HUES48 (cell line): ENCODE measurements at regions not wholly inside any gene's neighbourhood (a gene's known extent, or its start where the extent isn't known, plus 50 kb on each side); places are given as distances from the start of the nearest gene placed in this dataset.

Experiments used
- H3K27ac ChIP-seq: one replicate; pipeline ENCODE4 v1.7.0; 2013; ENCODE audit warnings: low read depth, low read length, inconsistent platforms
- H3K27me3 ChIP-seq: 2 replicates; pipeline ENCODE4 v1.6.1; 2013; ENCODE audit warnings: mild to moderate bottlenecking, low read length; ENCODE audit not compliant: control insufficient read depth, insufficient read depth
- H3K36me3 ChIP-seq: 2 replicates; pipeline ENCODE4 v1.6.1; 2013; ENCODE audit warnings: low read length; ENCODE audit not compliant: control insufficient read depth, insufficient read depth
- H3K4me1 ChIP-seq: 2 replicates; pipeline ENCODE4 v1.6.1; 2013; ENCODE audit warnings: mild to moderate bottlenecking, low read length; ENCODE audit not compliant: control insufficient read depth, insufficient read depth
- H3K4me3 ChIP-seq: 2 replicates; pipeline ENCODE4 v1.5.1; 2013; ENCODE audit warnings: mild to moderate bottlenecking, low read depth, low read length
- H3K9ac ChIP-seq: 2 replicates; pipeline ENCODE4 v1.6.1; 2013; ENCODE audit warnings: mild to moderate bottlenecking, low read depth, low read length, moderate library complexity
- H3K9me3 ChIP-seq: 2 replicates; pipeline ENCODE4 v1.6.1; 2013; ENCODE audit warnings: low read length; ENCODE audit not compliant: control insufficient read depth, insufficient read depth

- H3K27me3 ChIP-seq, result no peaks in the 10 kb centered on the region
- no peak overlapping the region for H3K4me3 ChIP-seq
- no peaks in the 10 kb centered on the region for H3K4me1 ChIP-seq
- no peaks in the 10 kb centered on the region for H3K36me3 ChIP-seq
- H3K27ac ChIP-seq, result no peak overlapping the region
- H3K9me3 ChIP-seq, result no peaks in the 10 kb centered on the region
- no peak overlapping the region for H3K9ac ChIP-seq
Observed at GRCh38 chr18:9008709-9009635, 93.5 kb upstream of the NDUFV2 start.

DNA sequence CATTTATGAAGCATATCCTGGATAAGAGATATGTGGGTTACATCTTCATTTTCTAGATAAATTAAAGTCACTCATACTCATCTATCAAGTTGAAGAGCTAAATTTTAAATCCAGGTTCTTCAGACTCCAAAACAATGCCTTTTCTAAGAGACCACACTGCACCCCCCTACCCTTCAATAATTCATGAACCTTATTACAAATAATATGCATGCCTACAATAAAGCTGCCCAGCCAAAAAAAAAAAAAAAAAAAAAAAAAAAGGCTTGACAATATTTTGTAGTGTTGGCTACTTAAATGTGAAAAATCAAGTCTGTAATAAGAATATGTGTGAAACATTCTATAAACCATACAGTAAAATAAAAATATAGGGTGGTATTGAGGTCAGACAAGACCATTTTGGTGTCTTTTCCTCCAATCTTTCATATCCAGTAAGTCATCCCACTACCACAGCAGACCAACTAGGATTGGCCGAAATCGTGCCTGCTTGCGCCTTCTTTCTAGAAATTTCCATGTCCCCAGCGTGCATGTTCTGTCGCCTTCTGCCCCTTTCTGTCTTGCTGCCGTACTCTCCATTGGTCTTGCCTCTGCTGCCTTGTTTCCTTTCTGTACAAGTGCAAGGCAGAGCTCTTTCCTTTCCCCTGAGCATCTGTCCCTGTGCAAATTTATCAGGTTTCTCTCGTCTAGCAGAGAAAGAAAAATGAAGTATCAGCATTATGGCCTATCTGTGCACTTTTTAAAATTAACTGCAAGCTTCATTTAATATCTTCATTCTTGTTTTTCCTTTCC lies 92.6 kb upstream of the NDUFV2 start:
- Histone ChIP-seq H3K9me3 (no peaks in the 10 kb centered on the region), H3K36me3 (no peaks in the 10 kb centered on the region), H3K4me3 (no peak overlapping the region), H3K4me1 (no peaks in the 10 kb centered on the region), H3K27ac (no peak overlapping the region), H3K27me3 (no peaks in the 10 kb centered on the region), H3K9ac (no peak overlapping the region)

- H3K4me3 ChIP-seq, result no peak overlapping the region
- peaks cover under 1% of the 10 kb centered on the region; the same call in 1 of the 2 replicates for H3K4me1 ChIP-seq
- no peak overlapping the region for H3K27ac ChIP-seq
- no peak overlapping the region for H3K9ac ChIP-seq
- H3K27me3 ChIP-seq, result no peaks in the 10 kb centered on the region
- H3K36me3 ChIP-seq, result no peaks in the 10 kb centered on the region
- no peaks in the 10 kb centered on the region for H3K9me3 ChIP-seq
Observed at GRCh38 chr18:9011431-9011830, 91.1 kb upstream of the NDUFV2 start.

DNA sequence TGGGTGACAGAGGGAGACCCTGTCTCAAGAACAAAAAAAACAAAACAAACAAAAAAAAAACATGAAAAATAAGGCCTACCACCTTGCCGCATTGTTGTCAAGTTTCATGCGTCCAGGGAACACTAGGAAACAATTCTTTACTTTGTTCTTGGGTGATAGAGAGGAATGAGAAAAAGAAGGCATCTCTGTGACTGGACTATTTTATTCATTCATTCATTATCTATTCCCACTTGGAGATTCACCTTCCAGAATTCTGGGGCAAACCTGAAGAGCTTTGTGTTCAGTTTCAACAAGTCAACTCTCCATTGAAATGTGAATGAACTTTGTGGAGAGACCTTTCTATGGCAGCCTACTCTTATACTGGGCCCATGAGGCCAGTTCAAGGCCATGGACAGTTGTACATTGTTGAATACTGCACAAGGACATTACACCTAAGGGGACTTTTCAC lies 88.5 kb upstream of the NDUFV2 start:
- Histone ChIP-seq H3K27ac (no peak overlapping the region), H3K36me3 (no peaks in the 10 kb centered on the region), H3K27me3 (no peaks in the 10 kb centered on the region), H3K4me3 (no peak overlapping the region), H3K4me1 (peaks cover 14% of the 10 kb centered on the region), H3K9ac (no peak overlapping the region), H3K9me3 (no peaks in the 10 kb centered on the region)

DNA sequence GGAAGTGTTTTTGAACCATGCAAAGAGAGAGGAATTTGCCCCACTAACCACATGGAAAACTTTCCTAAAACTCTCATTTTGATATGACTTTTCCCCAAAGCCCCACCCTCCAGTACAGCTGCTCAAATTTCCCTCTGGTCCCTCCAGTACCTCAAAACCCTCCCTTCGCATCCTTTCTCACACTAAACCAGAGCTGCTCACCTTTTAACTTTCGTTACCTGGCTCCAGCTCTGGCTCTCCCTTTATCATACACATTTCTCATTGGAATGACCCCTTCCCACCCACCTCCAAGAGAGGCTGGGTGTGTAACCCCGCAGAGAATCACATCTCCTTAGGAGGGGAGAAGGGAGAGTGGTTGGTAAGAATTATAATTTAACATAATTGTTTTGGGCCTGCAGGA lies 86.8 kb upstream of the NDUFV2 start:
- Histone ChIP-seq H3K4me1 (peaks cover 14% of the 10 kb centered on the region), H3K27ac (no peak overlapping the region), H3K27me3 (no peaks in the 10 kb centered on the region)

GRCh38 chr18:9016633-9017166 lies 85.8 kb upstream of the NDUFV2 start:
- no peaks in the 10 kb centered on the region for H3K27me3 ChIP-seq
- no peaks in the 10 kb centered on the region for H3K36me3 ChIP-seq
- peak overlapping the region; percentile 81 for H3K27ac ChIP-seq
- H3K4me3 ChIP-seq, result no peak overlapping the region
- H3K4me1 ChIP-seq, result peaks cover 14% of the 10 kb centered on the region
- H3K9me3 ChIP-seq, result no peaks in the 10 kb centered on the region
- H3K9ac ChIP-seq, result peak overlapping the region; percentile 41; the same call in 1 of the 2 replicates

More for the DNA sequence above, 86.8 kb upstream of the NDUFV2 start:
- Histone ChIP-seq H3K4me3 (no peak overlapping the region), H3K36me3 (no peaks in the 10 kb centered on the region), H3K9ac (no peak overlapping the region), H3K9me3 (no peaks in the 10 kb centered on the region)

- Histone ChIP-seq H3K36me3 (no peaks in the 10 kb centered on the region), H3K27ac (peak overlapping the region; percentile 81), H3K9me3 (no peaks in the 10 kb centered on the region), H3K4me3 (no peak overlapping the region), H3K9ac (peak overlapping the region; percentile 41), H3K27me3 (no peaks in the 10 kb centered on the region), H3K4me1 (peaks cover 16% of the 10 kb centered on the region)
Observed at GRCh38 chr18:9017167-9017904, 85.2 kb upstream of the NDUFV2 start.

DNA sequence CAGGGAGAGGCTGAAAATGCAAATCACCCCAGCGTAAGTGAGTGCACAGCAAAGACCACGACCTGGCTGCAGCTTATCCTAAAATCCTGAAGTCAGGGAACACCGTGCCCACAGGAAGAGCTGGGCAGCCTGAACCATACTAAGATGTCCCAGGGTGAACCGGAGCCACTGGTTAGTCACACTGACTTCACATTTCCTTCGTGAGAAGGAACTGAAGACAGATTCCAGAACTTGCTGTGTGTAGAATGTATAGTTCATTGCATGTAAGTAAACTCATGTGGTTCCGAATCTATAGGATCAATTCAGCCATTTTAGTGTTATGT lies 84.6 kb upstream of the NDUFV2 start:
- Histone ChIP-seq H3K27ac (peak overlapping the region; percentile 81), H3K4me1 (peaks cover 22% of the 10 kb centered on the region), H3K36me3 (no peaks in the 10 kb centered on the region), H3K9ac (no peak overlapping the region), H3K4me3 (no peak overlapping the region), H3K27me3 (no peaks in the 10 kb centered on the region), H3K9me3 (no peaks in the 10 kb centered on the region)

DNA sequence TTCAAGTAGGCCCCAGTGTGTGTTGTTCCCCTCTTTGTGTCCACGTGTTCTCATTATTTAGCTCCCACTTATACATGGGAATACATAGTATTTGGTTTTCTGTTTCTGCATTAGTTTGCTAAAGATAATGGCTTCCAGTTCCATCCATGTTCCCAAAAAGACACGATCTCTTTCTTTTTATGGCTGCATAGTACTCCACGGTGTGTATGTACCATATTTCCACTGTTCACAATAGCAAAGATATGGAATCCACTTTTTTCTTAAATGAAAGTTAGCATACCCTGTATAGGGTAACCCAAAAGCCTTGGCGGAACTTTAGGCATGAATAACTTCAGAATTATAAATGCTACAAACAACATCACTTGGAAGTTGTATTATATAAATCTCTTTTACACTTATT lies 83.4 kb upstream of the NDUFV2 start:
- no peaks in the 10 kb centered on the region for H3K27me3 ChIP-seq
- H3K4me1 ChIP-seq, result peaks cover 23% of the 10 kb centered on the region
- H3K36me3 ChIP-seq, result no peaks in the 10 kb centered on the region
- no peaks in the 10 kb centered on the region for H3K9me3 ChIP-seq
- no peak overlapping the region for H3K9ac ChIP-seq
- H3K4me3 ChIP-seq, result no peak overlapping the region
- no peak overlapping the region for H3K27ac ChIP-seq

- no peak overlapping the region for H3K27ac ChIP-seq
- H3K36me3 ChIP-seq, result no peaks in the 10 kb centered on the region
- peaks cover 23% of the 10 kb centered on the region for H3K4me1 ChIP-seq
- no peaks in the 10 kb centered on the region for H3K27me3 ChIP-seq
- H3K4me3 ChIP-seq, result no peak overlapping the region
- no peak overlapping the region for H3K9ac ChIP-seq
- no peaks in the 10 kb centered on the region for H3K9me3 ChIP-seq
Observed at GRCh38 chr18:9020221-9020620, 82.3 kb upstream of the NDUFV2 start.
